Ectodermal cell (in vitro differentiated cells): ENCODE measurements at regions not wholly inside any gene's neighbourhood (a gene's known extent, or its start where the extent isn't known, plus 50 kb on each side); places are given as distances from the start of the nearest gene placed in this dataset.
"Not testable (repeated sequence)": the region's sequence is repeated elsewhere in the genome, so short reads cannot be mapped to it uniquely, and the experiment has no call there.

Experiments
- H3K27ac ChIP-seq: 2 replicates; pipeline ENCODE4 v1.7.0; 2013; ENCODE audit warnings: mild to moderate bottlenecking, low read depth, low read length; ENCODE audit not compliant: insufficient read depth, poor library complexity, severe bottlenecking
- H3K27me3 ChIP-seq: 2 replicates; pipeline ENCODE4 v1.7.0; 2013; ENCODE audit warnings: mild to moderate bottlenecking, low read length; ENCODE audit not compliant: insufficient read depth, control insufficient read depth, poor library complexity, severe bottlenecking
- H3K36me3 ChIP-seq: one replicate; pipeline ENCODE4 v1.7.0; 2013; ENCODE audit warnings: low read length; ENCODE audit not compliant: control insufficient read depth, insufficient read depth
- H3K4me1 ChIP-seq: one replicate; pipeline ENCODE4 v1.7.0; 2013; ENCODE audit warnings: low read length; ENCODE audit not compliant: control insufficient read depth, insufficient read depth
- H3K4me3 ChIP-seq: 2 replicates; pipeline ENCODE4 v1.7.0; 2013; ENCODE audit warnings: low read depth, low read length, control low read depth; ENCODE audit not compliant: insufficient read depth
- H3K9me3 ChIP-seq: 2 replicates; pipeline ENCODE4 v1.7.0; 2013; ENCODE audit warnings: mild to moderate bottlenecking, low read length, moderate library complexity; ENCODE audit not compliant: control insufficient read depth
- WGBS, 2 experiments: methylation state at CpG; one replicate each; pipeline ENCODE4 v1.1.7; 2013; ENCODE audit warnings: missing lambda C conversion rate in 2 of 2; 5-methylcytosine and 5-hydroxymethylcytosine counted together

DNA sequence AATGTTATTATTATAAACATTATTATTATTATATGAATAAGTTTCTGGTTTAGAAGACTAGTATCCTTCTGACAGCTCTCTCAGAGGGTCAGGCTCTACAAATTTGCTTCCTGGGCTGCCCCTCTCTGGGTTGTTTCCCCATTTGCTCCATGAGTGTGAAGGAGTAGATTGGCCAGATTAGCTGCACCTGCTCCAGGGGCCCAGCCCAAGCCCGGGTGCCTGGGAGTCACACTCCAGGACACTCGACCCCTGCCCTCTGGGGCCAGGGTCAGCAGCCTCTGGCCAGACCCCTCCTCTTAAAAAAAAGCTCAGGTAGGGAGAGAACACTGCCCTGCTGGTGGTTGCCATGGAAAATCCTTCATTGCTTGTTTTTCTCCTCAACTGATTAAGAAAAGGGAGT is 169.0 kb upstream of the FOXD4L5 start:
- WGBS, 2 experiments = 54 to 66% methylated on average over 2 of the region's 2 CpGs
- H3K4me3 ChIP-seq, H3K27ac ChIP-seq, H3K4me1 ChIP-seq, H3K27me3 ChIP-seq, H3K9me3 ChIP-seq, H3K36me3 ChIP-seq: not testable (repeated sequence)

DNA sequence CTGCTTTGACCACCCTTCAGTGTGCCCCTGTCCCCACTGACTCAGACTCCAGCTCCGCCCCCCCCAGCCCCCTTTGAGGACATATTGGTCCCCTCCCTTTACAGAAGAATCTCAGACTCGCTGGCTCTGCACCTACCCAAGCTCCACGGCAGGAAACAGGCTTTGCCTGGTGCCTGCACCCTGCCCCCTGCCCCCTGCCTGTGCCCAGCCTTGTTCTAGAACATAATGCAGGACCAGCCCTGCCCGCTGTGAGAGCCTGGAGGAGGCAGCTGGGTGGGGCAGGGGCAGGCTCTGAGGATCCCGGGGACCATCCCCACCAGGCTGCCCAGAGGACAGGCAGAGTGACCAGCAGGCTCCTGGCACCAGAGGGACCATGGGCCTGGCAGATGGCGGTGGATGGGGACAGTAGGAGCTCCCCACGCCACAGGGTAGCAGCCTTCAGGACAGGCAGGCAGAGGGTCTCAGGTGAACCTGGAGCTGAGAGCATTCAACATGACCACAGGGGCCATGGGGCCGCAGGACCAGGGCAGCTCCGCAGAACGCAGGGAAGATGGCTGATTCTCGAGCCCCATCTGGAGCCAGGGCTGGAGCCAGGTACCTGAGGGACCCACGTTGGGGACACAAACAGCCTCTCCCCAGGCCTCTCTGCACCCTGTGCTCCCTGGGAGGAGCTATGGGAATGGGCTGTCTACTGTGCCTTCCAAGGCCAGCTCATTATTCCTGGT is 165.0 kb upstream of the FOXD4L5 start:
- not testable (repeated sequence) for H3K4me1 ChIP-seq, H3K4me3 ChIP-seq, H3K9me3 ChIP-seq, H3K27ac ChIP-seq, H3K36me3 ChIP-seq, H3K27me3 ChIP-seq
- 68 to 75% methylated on average over 12 of the region's 12 CpGs for WGBS, 2 experiments

DNA sequence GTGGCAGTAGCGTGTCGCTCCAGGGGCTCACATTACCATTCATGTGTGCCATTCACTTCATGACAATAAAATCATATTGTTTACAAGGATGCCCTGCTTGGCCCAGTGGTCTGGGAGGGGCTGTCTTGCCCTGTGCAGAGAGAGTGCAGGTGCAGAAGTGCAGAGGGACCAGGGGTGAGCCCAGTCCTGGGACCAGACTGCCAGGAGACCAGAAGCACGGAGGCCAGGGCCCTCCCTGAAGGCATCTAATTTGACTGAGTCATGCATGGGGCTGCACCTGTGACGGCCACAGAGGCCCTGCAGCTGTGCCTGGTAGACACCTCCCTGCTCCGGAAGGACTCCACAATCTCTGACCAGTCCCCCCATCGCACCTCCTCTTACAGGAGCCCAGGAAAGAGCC is 164.4 kb upstream of the FOXD4L5 start:
- WGBS, 2 experiments = 69 to 75% methylated on average over 4 to 5 of the region's 6 CpGs
- Histone ChIP-seq H3K9me3 (peaks cover 2% of the 10 kb centered on the region), H3K4me3 (no peak overlapping the region), H3K27me3 (no peaks in the 10 kb centered on the region), H3K27ac (no peak overlapping the region), H3K36me3 (no peaks in the 10 kb centered on the region), H3K4me1 (no peaks in the 10 kb centered on the region)

DNA sequence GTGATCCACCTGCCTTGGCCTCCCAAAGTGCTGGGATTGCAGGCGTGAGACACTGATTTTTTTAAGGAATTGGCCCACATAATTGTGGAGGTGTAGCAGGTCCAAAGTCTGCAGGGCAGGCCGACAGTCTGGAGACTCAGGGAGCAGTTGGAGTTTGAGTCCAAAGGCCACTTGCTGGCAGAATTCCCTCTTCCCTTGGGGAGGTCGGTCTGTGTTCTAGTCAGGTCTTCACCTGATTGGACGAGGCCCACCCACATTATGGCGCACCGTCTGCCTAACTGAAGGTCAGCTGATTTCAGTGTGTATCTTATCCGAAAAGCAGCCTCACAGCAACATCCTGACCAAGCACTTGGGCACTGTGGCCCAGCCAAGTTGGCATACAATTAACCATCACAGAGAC is 162.1 kb upstream of the FOXD4L5 start:
- H3K4me1 ChIP-seq = not testable (repeated sequence)
- WGBS, 2 experiments = 80 to 93% methylated on average over 7 of the region's 7 CpGs

DNA sequence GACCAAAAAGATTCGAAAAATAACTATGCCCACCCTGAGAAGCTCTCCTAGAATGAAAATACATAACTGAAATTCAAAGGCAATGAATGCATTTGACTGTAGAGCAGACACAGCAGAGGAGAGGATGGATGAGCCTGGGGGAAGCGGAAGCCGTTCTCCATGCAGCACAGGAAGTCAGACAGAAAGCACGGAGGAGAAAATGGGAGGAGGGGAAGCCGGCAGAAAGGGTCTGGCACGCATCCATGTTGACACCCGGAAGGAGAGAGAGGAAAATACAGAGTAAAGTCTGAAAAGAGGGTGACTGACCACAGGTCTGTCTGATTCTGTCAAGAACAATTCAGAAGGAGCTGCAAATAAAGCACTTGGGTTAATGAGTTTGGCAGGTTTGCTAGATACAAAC is 161.0 kb upstream of the FOXD4L5 start:
- WGBS, 2 experiments = 85 to 86% methylated on average over 7 of the region's 7 CpGs
- not testable (repeated sequence) for H3K9me3 ChIP-seq, H3K4me1 ChIP-seq, H3K27ac ChIP-seq, H3K36me3 ChIP-seq, H3K4me3 ChIP-seq, H3K27me3 ChIP-seq

More for the DNA sequence above, 162.1 kb upstream of the FOXD4L5 start:
- not testable (repeated sequence) for H3K4me3 ChIP-seq, H3K36me3 ChIP-seq, H3K27me3 ChIP-seq, H3K27ac ChIP-seq, H3K9me3 ChIP-seq

DNA sequence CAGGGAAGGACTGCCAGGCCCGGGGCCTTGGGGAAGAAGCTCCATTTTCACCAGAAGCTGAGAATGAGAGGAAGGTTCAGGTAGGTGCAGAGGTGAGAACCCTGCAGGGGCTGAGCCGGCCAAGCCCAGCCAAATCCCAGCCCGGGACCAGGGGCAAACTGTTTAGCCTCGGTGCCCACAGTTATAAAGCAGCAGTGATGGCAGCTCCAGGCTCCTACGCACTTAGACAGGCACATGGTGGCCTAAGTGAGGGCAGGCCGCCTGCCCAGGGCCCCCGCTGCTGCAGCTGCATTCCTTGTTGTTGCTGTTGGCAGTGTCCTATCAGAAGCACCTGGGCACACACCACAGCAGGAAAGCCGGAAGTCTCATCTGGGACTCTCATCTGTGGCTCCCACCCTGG is 159.9 kb upstream of the FOXD4L5 start:
- H3K4me1 ChIP-seq = no peaks in the 10 kb centered on the region
- no peak overlapping the region for H3K4me3 ChIP-seq

DNA sequence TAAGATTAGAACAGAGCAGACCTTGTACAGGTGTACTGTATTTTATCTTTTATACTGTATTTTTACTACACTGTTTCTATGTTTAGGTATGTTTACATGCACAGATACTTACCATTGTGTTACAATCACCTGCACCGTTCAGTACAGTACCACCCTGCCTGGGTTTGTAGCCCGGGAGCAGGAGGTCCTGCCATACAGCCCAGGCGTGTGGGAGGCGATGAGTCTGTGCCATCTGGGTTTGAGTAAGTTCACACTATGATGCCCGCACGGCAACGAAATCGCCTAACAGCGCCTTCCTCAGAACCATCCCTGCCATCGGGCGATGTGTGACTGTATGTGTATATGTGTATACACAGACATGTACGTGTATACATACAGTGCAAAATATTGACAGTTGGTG is 157.1 kb upstream of the FOXD4L5 start:
- WGBS, 2 experiments = 86 to 94% methylated on average over 7 to 9 of the region's 12 CpGs
- H3K4me1 ChIP-seq, H3K4me3 ChIP-seq, H3K36me3 ChIP-seq, H3K27me3 ChIP-seq, H3K27ac ChIP-seq, H3K9me3 ChIP-seq: not testable (repeated sequence)

More for the DNA sequence above, 159.9 kb upstream of the FOXD4L5 start:
- Histone ChIP-seq H3K36me3 (no peaks in the 10 kb centered on the region), H3K9me3 (peaks cover 2% of the 10 kb centered on the region), H3K27me3 (no peaks in the 10 kb centered on the region), H3K27ac (no peak overlapping the region)
- 81 to 82% methylated on average over 8 of the region's 8 CpGs for WGBS, 2 experiments

DNA sequence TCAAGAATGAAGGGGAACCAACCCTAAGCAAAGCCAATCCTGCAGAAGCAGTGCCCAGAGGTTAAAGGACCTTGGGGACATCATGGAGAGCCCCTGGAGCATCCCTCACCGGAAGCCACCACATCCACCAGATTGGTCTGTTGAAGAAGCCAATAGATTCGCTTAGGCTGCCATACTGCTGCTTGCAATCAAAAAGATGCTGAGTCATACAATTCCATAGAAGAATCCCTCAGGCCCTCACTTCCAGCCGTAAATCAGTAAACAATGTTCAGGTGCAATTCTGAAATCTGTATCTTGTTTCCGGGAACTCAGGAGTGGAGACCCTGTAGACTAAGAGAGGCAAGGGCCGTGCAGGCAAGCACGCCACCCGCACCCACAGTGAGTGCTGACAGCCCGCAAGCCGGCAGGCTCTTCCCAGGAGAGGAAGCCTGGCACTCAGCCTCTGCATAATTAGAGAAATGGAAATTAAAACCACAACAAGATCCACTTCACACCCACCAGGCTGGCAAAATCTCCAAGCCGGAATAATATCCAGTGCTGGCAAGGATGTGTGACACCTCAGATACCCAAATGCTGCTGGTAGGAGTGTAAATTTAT is 156.4 kb upstream of the FOXD4L5 start:
- not testable (repeated sequence) for H3K27me3 ChIP-seq, H3K27ac ChIP-seq, H3K4me3 ChIP-seq, H3K4me1 ChIP-seq, H3K9me3 ChIP-seq, H3K36me3 ChIP-seq
- 89 to 90% methylated on average over 8 to 9 of the region's 10 CpGs for WGBS, 2 experiments

DNA sequence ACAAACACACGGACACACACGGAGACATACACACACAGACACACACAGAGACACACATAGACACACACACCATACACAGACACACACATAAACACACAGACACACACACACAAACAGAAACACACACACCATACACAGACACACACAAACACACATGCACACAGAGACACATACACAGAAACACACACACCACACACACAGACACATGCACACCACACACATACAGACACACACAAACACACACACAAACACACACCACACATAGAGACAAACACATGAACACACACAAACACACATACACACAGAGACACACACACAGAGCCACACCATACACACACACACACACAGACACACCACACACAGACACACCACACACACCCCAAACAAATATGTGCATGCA is 152.7 kb upstream of the FOXD4L5 start:
- WGBS, 2 experiments = 52 to 54% methylated on average over 2 of the region's 2 CpGs

DNA sequence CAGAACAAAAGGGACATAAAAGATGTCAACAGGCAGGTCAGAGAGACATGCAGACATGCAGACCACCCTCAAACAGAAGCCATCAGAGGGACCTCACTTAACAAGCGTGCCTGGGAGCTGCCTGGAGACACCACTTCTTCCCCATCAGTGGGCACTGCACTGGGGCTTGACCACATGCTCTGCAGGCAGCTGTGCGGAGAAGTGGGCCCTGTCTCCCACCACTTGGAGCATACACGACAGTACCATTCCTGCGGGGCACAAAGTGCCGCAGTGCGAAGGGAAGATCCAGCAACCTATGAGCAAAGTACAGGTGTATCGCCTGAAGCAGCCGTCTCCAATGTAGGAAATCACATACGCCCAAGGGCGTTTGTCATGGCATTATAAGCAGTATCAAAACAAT is 150.5 kb upstream of the FOXD4L5 start:
- 86% methylated on average over 10 of the region's 10 CpGs for WGBS, 2 experiments

More for the DNA sequence above, 152.7 kb upstream of the FOXD4L5 start:
- Histone ChIP-seq H3K4me3 (no peak overlapping the region), H3K4me1 (no peaks in the 10 kb centered on the region), H3K36me3 (no peaks in the 10 kb centered on the region), H3K9me3 (peaks cover 14% of the 10 kb centered on the region), H3K27ac (no peak overlapping the region), H3K27me3 (no peaks in the 10 kb centered on the region)

More for the DNA sequence above, 150.5 kb upstream of the FOXD4L5 start:
- H3K27ac ChIP-seq = no peak overlapping the region
- no peaks in the 10 kb centered on the region for H3K4me1 ChIP-seq
- no peaks in the 10 kb centered on the region for H3K36me3 ChIP-seq
- no peak overlapping the region for H3K4me3 ChIP-seq
- peaks cover 19% of the 10 kb centered on the region for H3K9me3 ChIP-seq
- H3K27me3 ChIP-seq = no peaks in the 10 kb centered on the region
